Stomach (tissue), 8 donors: ENCODE measurements at regions not wholly inside any gene's neighbourhood (a gene's known extent, or its start where the extent isn't known, plus 50 kb on each side); places are given as distances from the start of the nearest gene placed in this dataset.

Source experiments
- DNase-seq, 2 donors: peaks; one replicate each; pipeline versions ENCODE4 v3.0.0 to v3.0.0-alpha.2; 2013 to 2019
- H3K27ac ChIP-seq, 5 donors: fragments of 200-600 bp in 4 of 5; sonication (generic) in 4 of 5; one replicate each; pipeline ENCODE4 v1.5.1; 2013 to 2019; ENCODE audit warnings: mild to moderate bottlenecking in 1 of 5, moderate library complexity in 1 of 5
- H3K27me3 ChIP-seq, 3 donors: fragments of 200-600 bp; sonication (generic); one replicate each; pipeline ENCODE4 v1.5.1; 2017 to 2019; ENCODE audit warnings: mixed run types in 1 of 3
- H3K36me3 ChIP-seq, 4 donors: fragments of 200-600 bp; sonication (generic); 1 replicate in 3 of 4; 2 replicates in 1 of 4; pipeline ENCODE4 v1.5.1; 2016 to 2019
- H3K4me1 ChIP-seq, 4 donors: fragments of 200-600 bp; sonication (generic); one replicate each; pipeline ENCODE4 v1.5.1; 2016 to 2019
- H3K4me3 ChIP-seq, 4 donors: fragments of 200-600 bp; sonication (generic) in 3 of 4; one replicate each; pipeline ENCODE4 v1.5.1; 2016 to 2019; ENCODE audit warnings: mild to moderate bottlenecking in 1 of 4
- H3K9me3 ChIP-seq, 4 donors: fragments of 200-600 bp; sonication (generic); one replicate each; pipeline ENCODE4 v1.5.1; 2016 to 2019
- CTCF ChIP-seq, 7 experiments: fragments of 450-650 bp in 4 of 7; fragments of 200-600 bp in 3 of 7; sonication (generic) in 3 of 7; IDR thresholded peaks; one replicate each; pipeline ENCODE4 v1.5.1; 2016 to 2019; ENCODE audit warnings: antibody characterized with exemption in 7 of 7, control low read depth in 2 of 7, mild to moderate bottlenecking in 1 of 7
- EP300 ChIP-seq: sonication (generic); formaldehyde crosslinking; IDR thresholded peaks from one replicate; pipeline ENCODE4 v1.6.1; 2017; ENCODE audit warnings: antibody characterized with exemption
- POLR2A ChIP-seq, 4 donors: fragments of 450-650 bp; IDR thresholded peaks; one replicate each; pipeline ENCODE4 v1.6.1; 2016; ENCODE audit warnings: antibody characterized with exemption in 4 of 4, control low read depth in 2 of 4, mild to moderate bottlenecking in 1 of 4, moderate library complexity in 1 of 4
- POLR2AphosphoS5 ChIP-seq, 3 donors: sonication (generic); formaldehyde crosslinking; IDR thresholded peaks; one replicate each; pipeline ENCODE4 v1.6.1; 2016; ENCODE audit warnings: antibody characterized with exemption in 3 of 3
- WGBS, 5 donors: extraction: QIAGEN DNeasy Blood & Tissue Kit in 3 of 5; methylation state at CpG; one replicate each; pipeline versions ENCODE4 v1.1.5 to v1.1.7; 2013 to 2018; 5-methylcytosine and 5-hydroxymethylcytosine counted together
- intact Hi-C: fragments of 100-400 bp; cut with DNase I; formaldehyde crosslinking; loops from one replicate; pipeline ENCODE4 v1.15.1; 2023; ENCODE audit warnings: low total_unique reads
- donor health status: healthy with polysubstance abuse.
- donor health status: Bipolar disorder and iron deficiency.
- donor health status: healthy.

- TF ChIP-seq EP300, result no peak
- no peak for TF ChIP-seq POLR2AphosphoS5 (IDR thresholded peaks at IDR 0.05)
- no peak for TF ChIP-seq CTCF (IDR thresholded peaks at IDR 0.05)
- TF ChIP-seq POLR2A (IDR thresholded peaks at IDR 0.05), result no peak
- H3K4me3 ChIP-seq, result no peak overlapping the region
- H3K27me3 ChIP-seq, result no peaks in the 10 kb centered on the region
- no peaks in the 10 kb centered on the region for H3K4me1 ChIP-seq
- 64 to 84% (median 82%) methylated on average over 1 of the region's 1 CpG for WGBS, 5 donors
- intact Hi-C loops, result no loop called here
- peaks cover 0 to 36% (median 16%) of the 10 kb centered on the region in 4 donors for H3K9me3 ChIP-seq
- H3K27ac ChIP-seq, result no peak overlapping the region
- H3K36me3 ChIP-seq, result no peaks in the 10 kb centered on the region
- DNase-seq, result no peak
Observed at GRCh38 chr18:71850602-71851001, 693.5 kb downstream of the CBLN2 start.

GRCh38 chr18:71849407-71849806 is 694.7 kb downstream of the CBLN2 start:
- intact Hi-C loops, result no loop called here
- no peak overlapping the region for H3K27ac ChIP-seq
- peaks cover 0 to 36% (median 16%) of the 10 kb centered on the region in 4 donors for H3K9me3 ChIP-seq
- no peak for DNase-seq
- no peak for TF ChIP-seq EP300
- no peak overlapping the region for H3K4me3 ChIP-seq
- no peaks in the 10 kb centered on the region for H3K4me1 ChIP-seq
- whole genome bisulfite sequencing, 5 donors, result 76 to 92% (median 86%) methylated on average over 4 of the region's 4 CpGs
- H3K27me3 ChIP-seq, result no peaks in the 10 kb centered on the region
- no peaks in the 10 kb centered on the region for H3K36me3 ChIP-seq

- WGBS, 5 donors, result 56 to 90% (median 76%) methylated on average over 2 of the region's 2 CpGs
Observed at GRCh38 chr18:71846716-71847115, 697.4 kb downstream of the CBLN2 start.

GRCh38 chr18:71844814-71845213 is 699.3 kb downstream of the CBLN2 start:
- H3K27ac ChIP-seq, result no peak overlapping the region
- intact Hi-C loops, result no loop called here
- 62 to 76% (median 68%) methylated on average over 5 of the region's 5 CpGs for WGBS, 5 donors
- H3K4me1 ChIP-seq, result no peaks in the 10 kb centered on the region
- no peaks in the 10 kb centered on the region for H3K27me3 ChIP-seq
- no peak for DNase-seq
- no peak overlapping the region for H3K4me3 ChIP-seq
- no peaks in the 10 kb centered on the region for H3K36me3 ChIP-seq
- TF ChIP-seq CTCF (IDR thresholded peaks at IDR 0.05), result no peak
- no peak for TF ChIP-seq POLR2A (IDR thresholded peaks at IDR 0.05)
- TF ChIP-seq POLR2AphosphoS5 (IDR thresholded peaks at IDR 0.05), result no peak
- no peak for TF ChIP-seq EP300
- peaks cover 0 to 33% (median 16%) of the 10 kb centered on the region in 4 donors for H3K9me3 ChIP-seq

More at GRCh38 chr18:71846716-71847115, 697.4 kb downstream of the CBLN2 start:
- intact Hi-C loops, result no loop called here
- Histone ChIP-seq H3K4me3 (no peak overlapping the region), H3K4me1 (no peaks in the 10 kb centered on the region), H3K27ac (no peak overlapping the region), H3K27me3 (no peaks in the 10 kb centered on the region), H3K9me3 (peaks cover 0 to 31% (median 16%) of the 10 kb centered on the region in 4 donors), H3K36me3 (no peaks in the 10 kb centered on the region)
- no peak for DNase-seq
- TF ChIP-seq CTCF (IDR thresholded peaks at IDR 0.05), result no peak
- TF ChIP-seq POLR2A (IDR thresholded peaks at IDR 0.05), result no peak
- no peak for TF ChIP-seq EP300
- no peak for TF ChIP-seq POLR2AphosphoS5 (IDR thresholded peaks at IDR 0.05)

GRCh38 chr18:71842666-71843065 is 701.5 kb downstream of the CBLN2 start:
- Histone ChIP-seq H3K4me3 (no peak overlapping the region), H3K27me3 (no peaks in the 10 kb centered on the region), H3K36me3 (no peaks in the 10 kb centered on the region), H3K27ac (no peak overlapping the region), H3K9me3 (peaks cover 0 to 16% (median 4%) of the 10 kb centered on the region in 4 donors), H3K4me1 (no peaks in the 10 kb centered on the region)
- TF ChIP-seq EP300 (no peak), POLR2A (IDR thresholded peaks at IDR 0.05) (no peak), CTCF (IDR thresholded peaks at IDR 0.05) (no peak), POLR2AphosphoS5 (IDR thresholded peaks at IDR 0.05) (no peak)
- 72 to 79% (median 77%) methylated on average over 5 of the region's 5 CpGs for WGBS, 5 donors
- intact Hi-C loops, result no loop called here
- DNase-seq, result no peak
